H9 (cell line): ENCODE measurements at regions not wholly inside any gene's neighbourhood (a gene's known extent, or its start where the extent isn't known, plus 50 kb on each side); places are given as distances from the start of the nearest gene placed in this dataset.

Experiments used
- DNase-seq: peaks from one replicate; pipeline ENCODE4 v3.0.0-alpha.2; 2017
- H2AFZ ChIP-seq: one replicate; pipeline ENCODE4 v1.6.1; 2013; ENCODE audit warnings: mild to moderate bottlenecking, low read length, control low read depth, moderate library complexity
- H2AK5ac ChIP-seq: 2 replicates; pipeline ENCODE4 v1.6.1; 2013; ENCODE audit warnings: low read length, control low read depth, mixed read lengths; ENCODE audit not compliant: insufficient read length
- H2BK120ac ChIP-seq: one replicate; pipeline ENCODE4 v1.6.1; 2013; ENCODE audit warnings: low read depth, mild to moderate bottlenecking, low read length, control low read depth, inconsistent platforms; ENCODE audit not compliant: poor library complexity, severe bottlenecking
- H2BK12ac ChIP-seq: 2 replicates; pipeline ENCODE4 v1.6.1; 2013; ENCODE audit warnings: low read length, control low read depth, mixed read lengths, low read depth; ENCODE audit not compliant: insufficient read length
- H2BK15ac ChIP-seq: 2 replicates; pipeline ENCODE4 v1.6.1; 2013; ENCODE audit warnings: low read depth, low read length, control low read depth
- H2BK20ac ChIP-seq: one replicate; pipeline ENCODE4 v1.6.1; 2013; ENCODE audit warnings: low read depth, mild to moderate bottlenecking, low read length, control low read depth, inconsistent platforms; ENCODE audit not compliant: poor library complexity, severe bottlenecking
- H2BK5ac ChIP-seq: 2 replicates; pipeline ENCODE4 v1.6.1; 2013; ENCODE audit warnings: low read length, control low read depth, mixed read lengths; ENCODE audit not compliant: insufficient read length
- H3K14ac ChIP-seq: 2 replicates; pipeline ENCODE4 v1.6.1; 2013; ENCODE audit warnings: low read length, control low read depth; ENCODE audit not compliant: insufficient read depth
- H3K18ac ChIP-seq: 2 replicates; pipeline ENCODE4 v1.6.1; 2013; ENCODE audit warnings: low read depth, mild to moderate bottlenecking, mixed read lengths, low read length, control low read depth; ENCODE audit not compliant: insufficient read length
- H3K23ac ChIP-seq: 2 replicates; pipeline ENCODE4 v1.6.1; 2013; ENCODE audit warnings: low read length, control low read depth, mixed read lengths, low read depth; ENCODE audit not compliant: insufficient read length
- H3K23me2 ChIP-seq: 2 replicates; pipeline ENCODE4 v1.6.1; 2013; ENCODE audit warnings: low read depth, mild to moderate bottlenecking, mixed read lengths, low read length, control low read depth; ENCODE audit not compliant: insufficient read length, poor library complexity, severe bottlenecking
- H3K27ac ChIP-seq: 2 replicates; pipeline ENCODE4 v1.5.1; 2013; ENCODE audit warnings: low read length, control low read depth, mixed read lengths, low read depth; ENCODE audit not compliant: insufficient read length
- H3K27me3 ChIP-seq: 2 replicates; pipeline ENCODE4 v1.6.1; 2013; ENCODE audit warnings: low read length, control low read depth, inconsistent platforms; ENCODE audit not compliant: insufficient read depth
- H3K4ac ChIP-seq: 2 replicates; pipeline ENCODE4 v1.6.1; 2013; ENCODE audit warnings: low read depth, mild to moderate bottlenecking, control low read depth, inconsistent platforms, low read length, moderate library complexity
- H3K4me1 ChIP-seq: 2 replicates; pipeline ENCODE4 v1.6.1; 2013; ENCODE audit warnings: low read length, control low read depth, inconsistent platforms; ENCODE audit not compliant: insufficient read depth
- H3K4me2 ChIP-seq: 2 replicates; pipeline ENCODE4 v1.6.1; 2013; ENCODE audit warnings: low read length, control low read depth, mixed read lengths; ENCODE audit not compliant: insufficient read length, insufficient read depth
- H3K56ac ChIP-seq: 2 replicates; pipeline ENCODE4 v1.6.1; 2013; ENCODE audit warnings: low read depth, mild to moderate bottlenecking, mixed read lengths, low read length, control low read depth; ENCODE audit not compliant: insufficient read length
- H3K79me1 ChIP-seq: 2 replicates; pipeline ENCODE4 v1.6.1; 2013; ENCODE audit warnings: low read depth, mild to moderate bottlenecking, moderate library complexity, low read length, control low read depth, inconsistent platforms; ENCODE audit not compliant: insufficient read depth, poor library complexity, severe bottlenecking
- H3K79me2 ChIP-seq: 2 replicates; pipeline ENCODE4 v1.6.1; 2013; ENCODE audit warnings: low read length, control low read depth, inconsistent platforms; ENCODE audit not compliant: insufficient read depth
- H3K9ac ChIP-seq: 2 replicates; pipeline ENCODE4 v1.6.1; 2013; ENCODE audit warnings: low read length, control low read depth, mixed read lengths; ENCODE audit not compliant: insufficient read length; ENCODE audit errors: extremely low read depth
- H3K9me3 ChIP-seq: one replicate; pipeline ENCODE4 v1.6.1; 2013; ENCODE audit warnings: low read depth, low read length, inconsistent platforms; ENCODE audit not compliant: control insufficient read depth
- H3T11ph ChIP-seq: one replicate; pipeline ENCODE4 v1.6.1; 2013; ENCODE audit warnings: mild to moderate bottlenecking, low read length, control low read depth, inconsistent platforms
- H4K20me1 ChIP-seq: one replicate; pipeline ENCODE4 v1.6.1; 2013; ENCODE audit not compliant: control insufficient read depth, insufficient read length, insufficient read depth
- H4K5ac ChIP-seq: 2 replicates; pipeline ENCODE4 v1.6.1; 2013; ENCODE audit warnings: low read depth, mild to moderate bottlenecking, mixed read lengths, low read length, control low read depth; ENCODE audit not compliant: insufficient read length
- H4K8ac ChIP-seq: replicated peaks from 2 replicates; pipeline ENCODE4 v1.6.1; 2013; ENCODE audit warnings: low read length, control low read depth, mixed read lengths, low read depth; ENCODE audit not compliant: insufficient read length
- H4K91ac ChIP-seq: 2 replicates; pipeline ENCODE4 v1.6.1; 2013; ENCODE audit warnings: low read depth, mild to moderate bottlenecking, moderate library complexity, mixed read lengths, low read length, control low read depth; ENCODE audit not compliant: insufficient read length
- H3K27ac Mint-ChIP-seq, 3 experiments: 2 replicates in 2 of 3; 3 replicates in 1 of 3; pipeline ENCODE4 v1.8.0; 2020 to 2021; ENCODE audit warnings: mixed read lengths in 3 of 3, mild to moderate bottlenecking in 1 of 3, moderate library complexity in 1 of 3
- H3K27me3 Mint-ChIP-seq: 2 replicates; pipeline ENCODE4 v1.8.0; 2021; ENCODE audit warnings: low read depth, mild to moderate bottlenecking, moderate library complexity, mixed read lengths
- H3K36me3 Mint-ChIP-seq, 3 experiments: 2 replicates in 2 of 3; 3 replicates in 1 of 3; pipeline ENCODE4 v1.8.0; 2020 to 2021; ENCODE audit warnings: low read depth in 3 of 3, mixed read lengths in 3 of 3; ENCODE audit not compliant: insufficient read depth in 1 of 3
- H3K4me1 Mint-ChIP-seq, 2 experiments: 2 replicates each; pipeline ENCODE4 v1.8.0; 2020; ENCODE audit warnings: mixed read lengths in 2 of 2
- H3K4me3 Mint-ChIP-seq, 2 experiments: 2 replicates in 1 of 2; 3 replicates in 1 of 2; pipeline ENCODE4 v1.8.0; 2020 to 2021; ENCODE audit warnings: mild to moderate bottlenecking in 2 of 2, mixed read lengths in 2 of 2, moderate library complexity in 1 of 2
- H3K9me3 Mint-ChIP-seq, 2 experiments: 2 replicates in 1 of 2; 3 replicates in 1 of 2; pipeline ENCODE4 v1.8.0; 2020; ENCODE audit warnings: mild to moderate bottlenecking in 2 of 2, mixed read lengths in 2 of 2, moderate library complexity in 1 of 2
- WGBS: extraction: QIAGEN DNeasy Blood & Tissue Kit; methylation state at CpG from one replicate; pipeline ENCODE4 v1.1.7; 2013; ENCODE audit warnings: missing lambda C conversion rate, low lambda C conversion rate, mixed read lengths; ENCODE audit not compliant: insufficient read length; ENCODE audit errors: extremely low coverage; 5-methylcytosine and 5-hydroxymethylcytosine counted together
- TF ChIP-seq, protein P1 (sequence below): fragments of 200-600 bp; sonication (generic); conservative IDR thresholded peaks from 3 replicates; pipeline ENCODE4 v1.8.0; 2021; ENCODE audit warnings: antibody characterized with exemption, mild to moderate bottlenecking

DNA sequence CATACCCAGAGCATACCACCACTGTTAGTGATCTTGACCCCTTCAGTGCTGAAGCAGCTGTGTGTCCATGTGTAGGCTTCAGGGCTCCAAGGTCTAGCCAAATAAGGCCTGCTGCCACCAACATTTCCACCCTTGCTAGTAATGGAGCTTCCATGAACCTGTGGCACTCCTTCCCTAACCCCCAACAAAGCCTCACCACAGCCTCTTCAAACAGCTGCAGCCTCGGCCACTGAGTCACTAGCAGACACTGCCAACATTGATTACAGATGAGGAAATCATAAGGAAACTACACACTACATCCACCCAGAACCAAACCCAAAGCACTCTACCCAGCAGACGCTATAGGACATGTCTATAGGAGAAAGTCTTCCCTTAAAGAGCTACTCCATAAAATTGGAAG is 610.7 kb downstream of the KCNJ2 start:
- Histone ChIP-seq H3T11ph (no peak overlapping the region), H4K5ac (no peak overlapping the region), H4K20me1 (no peaks in the 10 kb centered on the region), H4K8ac (no peak overlapping the region), H3K27me3 (no peaks in the 10 kb centered on the region), H3K9me3 (no peaks in the 10 kb centered on the region), H3K4me2 (no peak overlapping the region), H3K4ac (no peak overlapping the region), H3K79me1 (no peaks in the 10 kb centered on the region), H3K23me2 (no peaks in the 10 kb centered on the region), H2BK20ac (no peak overlapping the region), H2AK5ac (no peak overlapping the region), H2BK15ac (no peak overlapping the region), H3K14ac (no peak overlapping the region), H3K23ac (no peak overlapping the region), H3K18ac (no peak overlapping the region), H2AFZ (no peak overlapping the region), H3K4me1 (no peaks in the 10 kb centered on the region), H3K27ac (no peak overlapping the region), H3K79me2 (no peaks in the 10 kb centered on the region), H2BK5ac (no peak overlapping the region), H3K56ac (no peak overlapping the region), H4K91ac (no peak overlapping the region), H2BK120ac (no peak overlapping the region), H2BK12ac (no peak overlapping the region), H3K9ac (no peak overlapping the region)
- TF ChIP-seq, protein P1, sequence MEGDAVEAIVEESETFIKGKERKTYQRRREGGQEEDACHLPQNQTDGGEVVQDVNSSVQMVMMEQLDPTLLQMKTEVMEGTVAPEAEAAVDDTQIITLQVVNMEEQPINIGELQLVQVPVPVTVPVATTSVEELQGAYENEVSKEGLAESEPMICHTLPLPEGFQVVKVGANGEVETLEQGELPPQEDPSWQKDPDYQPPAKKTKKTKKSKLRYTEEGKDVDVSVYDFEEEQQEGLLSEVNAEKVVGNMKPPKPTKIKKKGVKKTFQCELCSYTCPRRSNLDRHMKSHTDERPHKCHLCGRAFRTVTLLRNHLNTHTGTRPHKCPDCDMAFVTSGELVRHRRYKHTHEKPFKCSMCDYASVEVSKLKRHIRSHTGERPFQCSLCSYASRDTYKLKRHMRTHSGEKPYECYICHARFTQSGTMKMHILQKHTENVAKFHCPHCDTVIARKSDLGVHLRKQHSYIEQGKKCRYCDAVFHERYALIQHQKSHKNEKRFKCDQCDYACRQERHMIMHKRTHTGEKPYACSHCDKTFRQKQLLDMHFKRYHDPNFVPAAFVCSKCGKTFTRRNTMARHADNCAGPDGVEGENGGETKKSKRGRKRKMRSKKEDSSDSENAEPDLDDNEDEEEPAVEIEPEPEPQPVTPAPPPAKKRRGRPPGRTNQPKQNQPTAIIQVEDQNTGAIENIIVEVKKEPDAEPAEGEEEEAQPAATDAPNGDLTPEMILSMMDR: no peak
- Mint-ChIP-seq H3K4me3 (no peak overlapping the region), H3K4me1 (0 out of 4 replicates have a peak, but pooled peaks cover 0 to 2% of the 10 kb centered on the region in 2 experiments), H3K9me3 (peaks cover 0 to 12% of the 10 kb centered on the region in 2 experiments; a peak in 3 of 5 replicates), H3K27ac (no peak overlapping the region), H3K36me3 (no peaks in the 10 kb centered on the region; a peak in 1 of 7 replicates), H3K27me3 (no peaks in the 10 kb centered on the region; the same call in 1 of the 2 replicates)
- WGBS: no CpG with 5 or more reads among the region's 2 CpGs
- DNase-seq: no peak
